ENCODE measurements at regions not wholly inside any gene's neighbourhood (a gene's known extent, or its start where the extent isn't known, plus 50 kb on each side); places are given as distances from the start of the nearest gene placed in this dataset.

DNA sequence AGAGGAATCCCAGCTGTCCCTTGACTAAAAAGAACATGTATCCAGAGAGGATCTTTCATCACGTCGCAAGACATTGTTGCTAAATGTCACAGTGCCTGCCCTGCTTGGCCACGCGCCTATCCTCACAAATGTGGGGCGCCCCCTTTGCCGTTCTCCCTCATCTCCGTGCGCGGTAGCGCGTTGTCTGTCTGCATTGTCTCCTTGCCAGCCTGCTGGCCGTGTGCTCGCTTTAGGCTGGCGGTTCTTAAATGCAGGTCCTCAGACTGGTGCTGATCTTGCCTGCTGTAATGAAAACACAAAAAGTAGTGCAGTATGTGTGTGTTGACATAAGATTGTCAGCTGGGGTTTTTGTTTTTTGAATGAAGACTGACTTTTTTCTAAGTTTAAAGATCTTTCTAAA, 198.2 kb upstream of the RGS6 start:
- TF ChIP-seq POLR2A (IDR thresholded peaks at IDR 0.05), result no peak
- TF ChIP-seq, protein P1, sequence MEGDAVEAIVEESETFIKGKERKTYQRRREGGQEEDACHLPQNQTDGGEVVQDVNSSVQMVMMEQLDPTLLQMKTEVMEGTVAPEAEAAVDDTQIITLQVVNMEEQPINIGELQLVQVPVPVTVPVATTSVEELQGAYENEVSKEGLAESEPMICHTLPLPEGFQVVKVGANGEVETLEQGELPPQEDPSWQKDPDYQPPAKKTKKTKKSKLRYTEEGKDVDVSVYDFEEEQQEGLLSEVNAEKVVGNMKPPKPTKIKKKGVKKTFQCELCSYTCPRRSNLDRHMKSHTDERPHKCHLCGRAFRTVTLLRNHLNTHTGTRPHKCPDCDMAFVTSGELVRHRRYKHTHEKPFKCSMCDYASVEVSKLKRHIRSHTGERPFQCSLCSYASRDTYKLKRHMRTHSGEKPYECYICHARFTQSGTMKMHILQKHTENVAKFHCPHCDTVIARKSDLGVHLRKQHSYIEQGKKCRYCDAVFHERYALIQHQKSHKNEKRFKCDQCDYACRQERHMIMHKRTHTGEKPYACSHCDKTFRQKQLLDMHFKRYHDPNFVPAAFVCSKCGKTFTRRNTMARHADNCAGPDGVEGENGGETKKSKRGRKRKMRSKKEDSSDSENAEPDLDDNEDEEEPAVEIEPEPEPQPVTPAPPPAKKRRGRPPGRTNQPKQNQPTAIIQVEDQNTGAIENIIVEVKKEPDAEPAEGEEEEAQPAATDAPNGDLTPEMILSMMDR (IDR thresholded peaks at IDR 0.05), result no peak

All from body of pancreas (tissue), 4 donors.